Kidney (tissue), 13 donors: ENCODE measurements at regions not wholly inside any gene's neighbourhood (a gene's known extent, or its start where the extent isn't known, plus 50 kb on each side); places are given as distances from the start of the nearest gene placed in this dataset.

Source experiments
- DNase-seq, 5 donors: peaks; one replicate each; pipeline ENCODE4 v3.0.0-alpha.2; 2013 to 2020
- FAIRE-seq: peaks from 2 replicates; lab custom pipeline; 2012; peaks lifted over from hg19 to GRCh38; lab: Jason Lieb, UNC
- H3K27ac ChIP-seq, 2 donors: one replicate each; pipeline ENCODE4 v1.7.0; 2013; ENCODE audit warnings: low read depth in 2 of 2, low read length in 2 of 2, inconsistent platforms in 1 of 2
- H3K27me3 ChIP-seq: one replicate; pipeline ENCODE4 v1.7.1; 2013; ENCODE audit warnings: low read length, inconsistent platforms; ENCODE audit not compliant: control insufficient read depth, insufficient read depth
- H3K36me3 ChIP-seq, 3 donors: one replicate each; pipeline versions ENCODE4 v1.7.0 to v1.7.1; 2013; ENCODE audit warnings: low read length in 3 of 3, control low read depth in 1 of 3, inconsistent platforms in 1 of 3; ENCODE audit not compliant: insufficient read depth in 3 of 3, control insufficient read depth in 2 of 3
- H3K4me1 ChIP-seq, 3 donors: one replicate each; pipeline versions ENCODE4 v1.7.0 to v1.7.1; 2013; ENCODE audit warnings: low read length in 3 of 3, inconsistent platforms in 1 of 3, low read depth in 1 of 3; ENCODE audit not compliant: control insufficient read depth in 2 of 3, insufficient read depth in 2 of 3
- H3K4me3 ChIP-seq, 3 donors: one replicate each; pipeline versions ENCODE4 v1.7.0 to v1.8.1; 2013; ENCODE audit warnings: low read length in 3 of 3, control low read depth in 1 of 3, inconsistent platforms in 1 of 3
- H3K9ac ChIP-seq, 3 donors: one replicate each; pipeline versions ENCODE4 v1.7.0 to v1.7.1; 2013; ENCODE audit warnings: low read length in 3 of 3, control low read depth in 1 of 3, inconsistent platforms in 1 of 3
- H3K9me3 ChIP-seq, 3 donors: one replicate each; pipeline versions ENCODE4 v1.7.0 to v1.7.1; 2013; ENCODE audit warnings: low read length in 3 of 3, control low read depth in 1 of 3, inconsistent platforms in 1 of 3; ENCODE audit not compliant: control insufficient read depth in 2 of 3, insufficient read depth in 1 of 3
- intact Hi-C: fragments of 100-400 bp; cut with DNase I; formaldehyde crosslinking; loops from one replicate; pipeline ENCODE4 v1.11.1; 2022
- TF ChIP-seq, protein P1 (sequence below): IDR thresholded peaks from 3 replicates; pipeline ENCODE4 v1.5.1; 2012; ENCODE audit warnings: mild to moderate bottlenecking, moderate library complexity, borderline replicate concordance; ENCODE audit not compliant: insufficient read depth; ENCODE audit errors: extremely low read depth
- donor health status: control.
- donor health status: control.
- donor health status: control.
- donor health status: control.
- donor health status: control.
- donor health status: DM: yes; HTN: yes; CAD: no.
- donor health status: Normal renal cell carcinoma (clear cell type).

- H3K4me3 ChIP-seq: no peak overlapping the region
- no peaks in the 10 kb centered on the region for H3K36me3 ChIP-seq
- DNase-seq: no peak
- H3K9me3 ChIP-seq: no peaks in the 10 kb centered on the region
- FAIRE-seq: no peak
- intact Hi-C loops: no loop called here
- H3K9ac ChIP-seq: no peak overlapping the region
- H3K27ac ChIP-seq: no peak overlapping the region
- no peaks in the 10 kb centered on the region for H3K27me3 ChIP-seq
- TF ChIP-seq, protein P1, sequence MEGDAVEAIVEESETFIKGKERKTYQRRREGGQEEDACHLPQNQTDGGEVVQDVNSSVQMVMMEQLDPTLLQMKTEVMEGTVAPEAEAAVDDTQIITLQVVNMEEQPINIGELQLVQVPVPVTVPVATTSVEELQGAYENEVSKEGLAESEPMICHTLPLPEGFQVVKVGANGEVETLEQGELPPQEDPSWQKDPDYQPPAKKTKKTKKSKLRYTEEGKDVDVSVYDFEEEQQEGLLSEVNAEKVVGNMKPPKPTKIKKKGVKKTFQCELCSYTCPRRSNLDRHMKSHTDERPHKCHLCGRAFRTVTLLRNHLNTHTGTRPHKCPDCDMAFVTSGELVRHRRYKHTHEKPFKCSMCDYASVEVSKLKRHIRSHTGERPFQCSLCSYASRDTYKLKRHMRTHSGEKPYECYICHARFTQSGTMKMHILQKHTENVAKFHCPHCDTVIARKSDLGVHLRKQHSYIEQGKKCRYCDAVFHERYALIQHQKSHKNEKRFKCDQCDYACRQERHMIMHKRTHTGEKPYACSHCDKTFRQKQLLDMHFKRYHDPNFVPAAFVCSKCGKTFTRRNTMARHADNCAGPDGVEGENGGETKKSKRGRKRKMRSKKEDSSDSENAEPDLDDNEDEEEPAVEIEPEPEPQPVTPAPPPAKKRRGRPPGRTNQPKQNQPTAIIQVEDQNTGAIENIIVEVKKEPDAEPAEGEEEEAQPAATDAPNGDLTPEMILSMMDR: no peak
- no peaks in the 10 kb centered on the region for H3K4me1 ChIP-seq
Measured at GRCh38 chr2:41079011-41079410, 627.1 kb upstream of the SLC8A1 start.

GRCh38 chr2:41084321-41084720 is 632.4 kb upstream of the SLC8A1 start:
- H3K4me1 ChIP-seq: no peaks in the 10 kb centered on the region
- intact Hi-C loops: no loop called here
- TF ChIP-seq, protein P1: no peak
- H3K36me3 ChIP-seq: no peaks in the 10 kb centered on the region
- H3K9ac ChIP-seq: no peak overlapping the region
- H3K27me3 ChIP-seq: no peaks in the 10 kb centered on the region
- DNase-seq: peak in 1 of 5 donors; percentile 11
- FAIRE-seq: no peak
- no peak overlapping the region for H3K4me3 ChIP-seq
- no peaks in the 10 kb centered on the region for H3K9me3 ChIP-seq
- H3K27ac ChIP-seq: no peak overlapping the region

GRCh38 chr2:41087946-41088345 is 636.1 kb upstream of the SLC8A1 start:
- no peak for FAIRE-seq

More at GRCh38 chr2:41087946-41088345, 636.1 kb upstream of the SLC8A1 start:
- H3K9me3 ChIP-seq: no peaks in the 10 kb centered on the region
- H3K27ac ChIP-seq: no peak overlapping the region
- intact Hi-C loops: no loop called here
- TF ChIP-seq, protein P1: no peak
- no peaks in the 10 kb centered on the region for H3K36me3 ChIP-seq
- no peak for DNase-seq
- no peaks in the 10 kb centered on the region for H3K4me1 ChIP-seq
- H3K4me3 ChIP-seq: no peak overlapping the region
- no peaks in the 10 kb centered on the region for H3K27me3 ChIP-seq
- no peak overlapping the region for H3K9ac ChIP-seq
